Psoas muscle (tissue), 7 donors: ENCODE measurements at regions not wholly inside any gene's neighbourhood (a gene's known extent, or its start where the extent isn't known, plus 50 kb on each side); places are given as distances from the start of the nearest gene placed in this dataset.

Source experiments
- ATAC-seq, 4 donors: fragments of 200-7000 bp; cut with Tn5 transposase; one replicate each; pipeline ENCODE4 v1.9.1; 2020; ENCODE audit warnings: moderate library complexity in 3 of 4, mild to moderate bottlenecking in 2 of 4
- DNase-seq, 2 donors: peaks; one replicate each; pipeline ENCODE4 v3.0.0-alpha.2; 2020
- H3K27ac ChIP-seq: fragments of 200-600 bp; one replicate; pipeline ENCODE4 v1.8.0; 2022
- H3K27me3 ChIP-seq, 3 donors: fragments of 200-600 bp in 1 of 3; one replicate each; pipeline versions ENCODE4 v1.6.1 to v1.8.0; 2013 to 2022; ENCODE audit warnings: low read length in 2 of 3, mild to moderate bottlenecking in 2 of 3, moderate library complexity in 1 of 3; ENCODE audit not compliant: insufficient read depth in 3 of 3
- H3K36me3 ChIP-seq, 2 donors: fragments of 200-600 bp in 1 of 2; one replicate each; pipeline versions ENCODE4 v1.6.1 to v1.8.0; 2013 to 2022; ENCODE audit warnings: low read depth in 1 of 2, mild to moderate bottlenecking in 1 of 2, moderate library complexity in 1 of 2; ENCODE audit not compliant: insufficient read depth in 1 of 2
- H3K4me1 ChIP-seq: fragments of 200-600 bp; one replicate; pipeline ENCODE4 v1.8.0; 2022
- H3K4me3 ChIP-seq: fragments of 200-600 bp; one replicate; pipeline ENCODE4 v1.8.0; 2022; ENCODE audit warnings: mild to moderate bottlenecking
- H3K9me3 ChIP-seq: fragments of 200-600 bp; one replicate; pipeline ENCODE4 v1.8.0; 2022
- WGBS, 3 donors: extraction: QIAGEN DNeasy Blood & Tissue Kit; methylation state at CpG; one replicate each; pipeline versions ENCODE4 v1.1.6 to v1.1.7; 2013; 5-methylcytosine and 5-hydroxymethylcytosine counted together
- intact Hi-C, 2 donors: fragments of 100-400 bp; cut with DNase I; formaldehyde crosslinking; loops; one replicate each; pipeline versions ENCODE4 v1.11.0 to v1.14.2; 2022
- TF ChIP-seq, protein P1 (sequence below): fragments of 200-600 bp; IDR thresholded peaks from one replicate; pipeline ENCODE4 v1.8.0; 2022; ENCODE audit warnings: antibody characterized with exemption
- donor health status: healthy with polysubstance abuse.
- donor health status: DM: no; HTN: no; CAD: no; lungs with moderate emphysema.
- donor health status: Bipolar disorder and iron deficiency.
- donor health status: healthy.
- donor health status: DM: yes; HTN: yes; CAD: no.
- donor health status: DM: no; HTN: no; CAD: no.
- donor health status: DM: yes; HTN: yes; CAD: no.

DNA sequence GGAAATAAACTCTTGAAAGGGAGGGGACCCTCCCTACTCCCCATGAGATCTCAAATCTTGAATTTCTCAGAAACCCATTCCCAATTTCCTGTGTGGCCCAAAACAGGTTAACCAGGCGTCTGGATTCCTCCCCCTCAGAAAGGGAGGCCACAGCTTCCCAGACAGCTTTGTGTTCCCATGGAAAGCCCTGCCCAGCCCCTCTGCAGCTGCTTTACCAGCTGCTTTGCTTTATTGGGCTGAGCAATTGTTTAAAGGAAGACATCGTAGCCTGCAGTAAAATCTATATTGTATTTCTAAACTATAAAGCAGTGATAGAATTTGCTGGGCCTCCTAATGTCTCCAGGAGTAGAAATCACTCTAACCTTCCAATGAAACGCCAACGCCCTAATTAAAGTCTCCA is 97.4 kb downstream of the CHST1 start:
- TF ChIP-seq, protein P1, sequence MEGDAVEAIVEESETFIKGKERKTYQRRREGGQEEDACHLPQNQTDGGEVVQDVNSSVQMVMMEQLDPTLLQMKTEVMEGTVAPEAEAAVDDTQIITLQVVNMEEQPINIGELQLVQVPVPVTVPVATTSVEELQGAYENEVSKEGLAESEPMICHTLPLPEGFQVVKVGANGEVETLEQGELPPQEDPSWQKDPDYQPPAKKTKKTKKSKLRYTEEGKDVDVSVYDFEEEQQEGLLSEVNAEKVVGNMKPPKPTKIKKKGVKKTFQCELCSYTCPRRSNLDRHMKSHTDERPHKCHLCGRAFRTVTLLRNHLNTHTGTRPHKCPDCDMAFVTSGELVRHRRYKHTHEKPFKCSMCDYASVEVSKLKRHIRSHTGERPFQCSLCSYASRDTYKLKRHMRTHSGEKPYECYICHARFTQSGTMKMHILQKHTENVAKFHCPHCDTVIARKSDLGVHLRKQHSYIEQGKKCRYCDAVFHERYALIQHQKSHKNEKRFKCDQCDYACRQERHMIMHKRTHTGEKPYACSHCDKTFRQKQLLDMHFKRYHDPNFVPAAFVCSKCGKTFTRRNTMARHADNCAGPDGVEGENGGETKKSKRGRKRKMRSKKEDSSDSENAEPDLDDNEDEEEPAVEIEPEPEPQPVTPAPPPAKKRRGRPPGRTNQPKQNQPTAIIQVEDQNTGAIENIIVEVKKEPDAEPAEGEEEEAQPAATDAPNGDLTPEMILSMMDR, result no peak
- DNase-seq, result no peak
- 58 to 68% (median 58%) methylated on average over 4 of the region's 4 CpGs for WGBS, 3 donors

DNA sequence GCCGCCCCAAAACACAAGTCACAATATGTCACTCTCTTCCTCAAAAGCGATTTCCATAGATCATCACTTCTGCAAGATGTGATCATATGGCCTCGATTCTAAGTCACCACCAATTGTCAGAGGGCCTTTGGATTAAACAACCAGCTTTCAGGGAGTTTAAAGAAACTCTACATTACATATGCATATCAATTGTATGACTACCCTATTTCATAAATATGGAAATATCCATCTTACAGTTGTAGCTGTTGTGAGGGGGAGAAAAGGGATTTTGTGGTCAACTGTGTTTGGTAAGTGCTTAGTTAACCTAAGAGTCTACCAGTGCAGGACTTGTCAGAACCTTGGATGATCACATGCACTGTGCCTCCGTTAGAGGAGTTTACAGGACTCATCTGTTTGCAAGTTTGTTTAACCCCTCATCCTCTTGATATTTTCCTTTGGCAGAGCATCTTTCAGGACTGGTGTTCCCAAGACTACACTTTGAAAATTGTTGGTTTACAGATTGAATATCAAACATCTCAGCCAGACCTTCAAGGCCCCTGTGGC is 99.9 kb downstream of the CHST1 start:
- WGBS, 3 donors, result 85 to 90% (median 87%) methylated on average over 4 of the region's 4 CpGs
- Histone ChIP-seq H3K4me1 (peaks cover 10% of the 10 kb centered on the region), H3K27ac (no peak overlapping the region), H3K36me3 (no peaks in the 10 kb centered on the region), H3K27me3 (no peaks in the 10 kb centered on the region), H3K9me3 (no peaks in the 10 kb centered on the region), H3K4me3 (no peak overlapping the region)
- no peak for DNase-seq
- TF ChIP-seq, protein P1, result no peak
- ATAC-seq, result no peak
- intact Hi-C loops, result no loop called here

More for the DNA sequence above, 97.4 kb downstream of the CHST1 start:
- no peak for ATAC-seq
- intact Hi-C loops, result no loop called here
- Histone ChIP-seq H3K27ac (no peak overlapping the region), H3K36me3 (no peaks in the 10 kb centered on the region), H3K9me3 (no peaks in the 10 kb centered on the region), H3K27me3 (peaks cover 0 to 6% (median 0%) of the 10 kb centered on the region in 3 donors), H3K4me1 (no peaks in the 10 kb centered on the region), H3K4me3 (no peak overlapping the region)

DNA sequence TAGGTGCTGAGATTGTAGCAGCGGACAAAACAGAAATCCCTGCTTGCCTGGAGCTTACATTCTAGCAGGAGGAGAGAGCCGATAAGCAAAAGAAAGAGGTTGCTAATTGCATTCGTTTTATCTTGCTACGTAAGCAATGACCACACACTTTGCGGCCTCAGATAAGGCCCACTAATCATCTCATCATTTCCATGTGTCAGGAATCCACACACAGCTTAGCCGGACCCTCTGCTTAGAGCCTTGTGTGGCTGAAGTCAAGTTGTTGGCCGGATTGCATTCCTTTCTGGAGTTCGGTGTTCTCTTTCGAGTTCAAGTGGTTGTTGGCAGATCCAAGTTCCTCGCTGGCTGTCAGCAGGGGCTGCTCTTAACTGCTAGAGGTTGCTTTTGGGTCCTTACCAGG is 101.6 kb downstream of the CHST1 start:
- Histone ChIP-seq H3K27me3 (no peaks in the 10 kb centered on the region), H3K4me3 (no peak overlapping the region), H3K27ac (no peak overlapping the region), H3K36me3 (no peaks in the 10 kb centered on the region), H3K4me1 (peaks cover 13% of the 10 kb centered on the region), H3K9me3 (no peaks in the 10 kb centered on the region)
- 71 to 82% (median 76%) methylated on average over 10 of the region's 10 CpGs for WGBS, 3 donors
- DNase-seq (no peak), ATAC-seq (no peak)
- intact Hi-C loops, result no loop called here
- TF ChIP-seq, protein P1, result no peak

DNA sequence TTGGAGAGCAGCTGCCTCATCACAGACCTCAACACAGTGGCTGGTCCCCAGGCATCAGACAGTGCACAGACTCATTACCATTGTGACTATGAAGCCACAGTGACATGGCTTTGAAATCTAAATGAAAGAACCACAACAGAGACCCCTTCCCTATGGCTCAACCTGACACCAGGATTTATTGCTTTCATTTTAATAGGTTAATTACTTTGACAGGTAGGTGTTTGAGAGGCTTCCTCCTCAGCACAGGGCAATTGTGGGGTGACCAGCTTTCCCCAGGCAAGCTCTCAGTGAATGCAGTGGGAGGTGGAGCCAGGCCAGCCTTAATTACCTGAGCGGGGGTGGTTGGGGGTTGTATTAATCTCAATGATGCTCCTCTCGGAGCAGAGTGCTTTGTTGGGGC is 102.3 kb downstream of the CHST1 start:
- no peak overlapping the region for H3K27ac ChIP-seq
- TF ChIP-seq, protein P1, result no peak
- H3K9me3 ChIP-seq, result no peaks in the 10 kb centered on the region
- DNase-seq (no peak), ATAC-seq (no peak)
- H3K4me1 ChIP-seq, result peaks cover 13% of the 10 kb centered on the region
- H3K36me3 ChIP-seq, result no peaks in the 10 kb centered on the region
- intact Hi-C loops, result no loop called here
- WGBS, 3 donors, result 82 to 92% (median 91%) methylated on average over 2 of the region's 2 CpGs
- no peak overlapping the region for H3K4me3 ChIP-seq
- H3K27me3 ChIP-seq, result no peaks in the 10 kb centered on the region

GRCh38 chr11:45560913-45561281 is 104.5 kb downstream of the CHST1 start:
- intact Hi-C loops, result no loop called here
- WGBS, 3 donors, result 16 to 30% (median 23%) methylated on average over 12 of the region's 12 CpGs
- TF ChIP-seq, protein P1, result no peak
- Histone ChIP-seq H3K4me1 (peaks cover 13% of the 10 kb centered on the region), H3K9me3 (no peaks in the 10 kb centered on the region), H3K27me3 (no peaks in the 10 kb centered on the region), H3K27ac (peak overlapping the region; percentile 55), H3K4me3 (no peak overlapping the region), H3K36me3 (no peaks in the 10 kb centered on the region)
- ATAC-seq (peak; percentile 54 to 72 (median 65)), DNase-seq (peak in 1 of 2 donors; percentile 25)
